OCI-LY1 (cell line): ENCODE measurements at regions not wholly inside any gene's neighbourhood (a gene's known extent, or its start where the extent isn't known, plus 50 kb on each side); places are given as distances from the start of the nearest gene placed in this dataset.
"Not testable (repeated sequence)": the region's sequence is repeated elsewhere in the genome, so short reads cannot be mapped to it uniquely, and the experiment has no call there.

Experiments used
- CTCF ChIP-seq: fragments of 200-600 bp; sonication (generic), shearing (Covaris generic); IDR thresholded peaks from 2 replicates; pipeline ENCODE4 v1.5.1; 2017; ENCODE audit warnings: mild to moderate bottlenecking, antibody characterized with exemption, low read length, moderate library complexity, mixed read lengths
- EZH2 ChIP-seq: fragments of 200-600 bp; sonication (generic), shearing (Covaris generic); IDR thresholded peaks from 2 replicates; pipeline ENCODE4 v1.8.0; 2017; ENCODE audit warnings: borderline replicate concordance, mixed run types, mild to moderate bottlenecking, antibody characterized with exemption, low read length, moderate library complexity, mixed read lengths

- TF ChIP-seq CTCF, EZH2: not testable (repeated sequence)
Observed at GRCh38 chr1:206299181-206299791, 95.9 kb downstream of the SRGAP2 start.
